ENCODE measurements at regions not wholly inside any gene's neighbourhood (a gene's known extent, or its start where the extent isn't known, plus 50 kb on each side); places are given as distances from the start of the nearest gene placed in this dataset.
A peak's percentile ranks its signal among the peaks of the same experiment; 100 is the strongest.
"Not testable (repeated sequence)": the region's sequence is repeated elsewhere in the genome, so short reads cannot be mapped to it uniquely, and the experiment has no call there.

- H4K20me1 ChIP-seq (ENCODE audit: control insufficient read depth, extremely low read depth, insufficient read depth, low read length): no peaks in the 10 kb centered on the region
- no peak overlapping the region for H3K4me2 ChIP-seq (ENCODE audit: extremely low read depth, insufficient read depth, low read length)
- no peak overlapping the region for H3K4me3 ChIP-seq (replicated peaks in 1 of 4; ENCODE audit: control extremely low read depth in 1 of 4, insufficient read depth in 1 of 4, low read depth in 3 of 4, low read length in 4 of 4)
- no peak overlapping the region for H3K9ac ChIP-seq (ENCODE audit: insufficient read depth, low read length)
- H3K4me1 ChIP-seq (ENCODE audit: control insufficient read depth, extremely low read depth, insufficient read depth, low read length): no peaks in the 10 kb centered on the region
- no peaks in the 10 kb centered on the region for H3K27me3 ChIP-seq (ENCODE audit: control insufficient read depth, insufficient read depth, low read length)
- no peak overlapping the region for H3K27ac ChIP-seq (ENCODE audit: insufficient read depth, low read length)
- no peaks in the 10 kb centered on the region for H3K9me3 ChIP-seq (ENCODE audit: control insufficient read depth, insufficient read depth, low read depth, low read length)
- H3K79me2 ChIP-seq (ENCODE audit: control insufficient read depth, insufficient read depth, low read length): no peaks in the 10 kb centered on the region
- H2AFZ ChIP-seq (ENCODE audit: low read length): no peak overlapping the region
- TF ChIP-seq CTCF (conservative IDR thresholded peaks at IDR 0.05 in 1 of 2, IDR thresholded peaks at IDR 0.05 in 1 of 2; ENCODE audit: low read depth in 1 of 2, low read length in 2 of 2) (no peak), EZH2 (IDR thresholded peaks at IDR 0.05; ENCODE audit: low read length, missing control alignments) (no peak)
- no peaks in the 10 kb centered on the region for H3K36me3 ChIP-seq (ENCODE audit: control insufficient read depth, insufficient read depth, low read length)
- DNase-seq (ENCODE audit: low read depth in 2 of 2): peak in 1 of 2 donors; percentile 43
Measured at GRCh38 chr2:47720036-47720435, 62.9 kb upstream of the MSH6 start.

GRCh38 chr2:47719099-47719498, 63.8 kb upstream of the MSH6 start:
- Histone ChIP-seq H2AFZ (ENCODE audit: low read length) (no peak overlapping the region), H3K4me2 (ENCODE audit: extremely low read depth, insufficient read depth, low read length) (no peak overlapping the region), H3K27me3 (ENCODE audit: control insufficient read depth, insufficient read depth, low read length) (no peaks in the 10 kb centered on the region), H3K9ac (ENCODE audit: insufficient read depth, low read length) (no peak overlapping the region), H3K79me2 (ENCODE audit: control insufficient read depth, insufficient read depth, low read length) (no peaks in the 10 kb centered on the region), H4K20me1 (ENCODE audit: control insufficient read depth, extremely low read depth, insufficient read depth, low read length) (no peaks in the 10 kb centered on the region), H3K4me3 (replicated peaks in 1 of 4; ENCODE audit: control extremely low read depth in 1 of 4, insufficient read depth in 1 of 4, low read depth in 3 of 4, low read length in 4 of 4) (no peak overlapping the region), H3K36me3 (ENCODE audit: control insufficient read depth, insufficient read depth, low read length) (no peaks in the 10 kb centered on the region), H3K27ac (ENCODE audit: insufficient read depth, low read length) (no peak overlapping the region), H3K9me3 (ENCODE audit: control insufficient read depth, insufficient read depth, low read depth, low read length) (no peaks in the 10 kb centered on the region), H3K4me1 (ENCODE audit: control insufficient read depth, extremely low read depth, insufficient read depth, low read length) (no peaks in the 10 kb centered on the region)
- no peak for DNase-seq (ENCODE audit: low read depth in 2 of 2)
- TF ChIP-seq EZH2 (IDR thresholded peaks at IDR 0.05; ENCODE audit: low read length, missing control alignments) (no peak), CTCF (conservative IDR thresholded peaks at IDR 0.05 in 1 of 2, IDR thresholded peaks at IDR 0.05 in 1 of 2; ENCODE audit: low read depth in 1 of 2, low read length in 2 of 2) (no peak)

GRCh38 chr2:47716307-47716706, 66.6 kb upstream of the MSH6 start:
- H3K9me3 ChIP-seq (ENCODE audit: control insufficient read depth, insufficient read depth, low read depth, low read length); H3K4me3 ChIP-seq (replicated peaks in 1 of 4; ENCODE audit: control extremely low read depth in 1 of 4, insufficient read depth in 1 of 4, low read depth in 3 of 4, low read length in 4 of 4); H3K79me2 ChIP-seq (ENCODE audit: control insufficient read depth, insufficient read depth, low read length); H2AFZ ChIP-seq (ENCODE audit: low read length); H3K27ac ChIP-seq (ENCODE audit: insufficient read depth, low read length); H3K9ac ChIP-seq (ENCODE audit: insufficient read depth, low read length); H3K4me1 ChIP-seq (ENCODE audit: control insufficient read depth, extremely low read depth, insufficient read depth, low read length); H4K20me1 ChIP-seq (ENCODE audit: control insufficient read depth, extremely low read depth, insufficient read depth, low read length); H3K27me3 ChIP-seq (ENCODE audit: control insufficient read depth, insufficient read depth, low read length); H3K4me2 ChIP-seq (ENCODE audit: extremely low read depth, insufficient read depth, low read length); DNase-seq (ENCODE audit: low read depth in 2 of 2); H3K36me3 ChIP-seq (ENCODE audit: control insufficient read depth, insufficient read depth, low read length): not testable (repeated sequence)

- Histone ChIP-seq H2AFZ (ENCODE audit: low read length) (no peak overlapping the region), H3K4me2 (ENCODE audit: extremely low read depth, insufficient read depth, low read length) (no peak overlapping the region), H3K27ac (ENCODE audit: insufficient read depth, low read length) (no peak overlapping the region), H3K27me3 (ENCODE audit: control insufficient read depth, insufficient read depth, low read length) (no peaks in the 10 kb centered on the region), H4K20me1 (ENCODE audit: control insufficient read depth, extremely low read depth, insufficient read depth, low read length) (no peaks in the 10 kb centered on the region), H3K9ac (ENCODE audit: insufficient read depth, low read length) (no peak overlapping the region), H3K36me3 (ENCODE audit: control insufficient read depth, insufficient read depth, low read length) (no peaks in the 10 kb centered on the region), H3K9me3 (ENCODE audit: control insufficient read depth, insufficient read depth, low read depth, low read length) (no peaks in the 10 kb centered on the region), H3K4me1 (ENCODE audit: control insufficient read depth, extremely low read depth, insufficient read depth, low read length) (no peaks in the 10 kb centered on the region), H3K79me2 (ENCODE audit: control insufficient read depth, insufficient read depth, low read length) (no peaks in the 10 kb centered on the region), H3K4me3 (replicated peaks in 1 of 4; ENCODE audit: control extremely low read depth in 1 of 4, insufficient read depth in 1 of 4, low read depth in 3 of 4, low read length in 4 of 4) (no peak overlapping the region)
- no peak for DNase-seq (ENCODE audit: low read depth in 2 of 2)
- no peak for TF ChIP-seq EZH2 (IDR thresholded peaks at IDR 0.05; ENCODE audit: low read length, missing control alignments)
- no peak for TF ChIP-seq CTCF (conservative IDR thresholded peaks at IDR 0.05 in 1 of 2, IDR thresholded peaks at IDR 0.05 in 1 of 2; ENCODE audit: low read depth in 1 of 2, low read length in 2 of 2)
Measured at GRCh38 chr2:47715552-47715951, 67.4 kb upstream of the MSH6 start.

All from fibroblast of lung (primary cell).